ENCODE measurements at regions not wholly inside any gene's neighbourhood (a gene's known extent, or its start where the extent isn't known, plus 50 kb on each side); places are given as distances from the start of the nearest gene placed in this dataset.

DNA sequence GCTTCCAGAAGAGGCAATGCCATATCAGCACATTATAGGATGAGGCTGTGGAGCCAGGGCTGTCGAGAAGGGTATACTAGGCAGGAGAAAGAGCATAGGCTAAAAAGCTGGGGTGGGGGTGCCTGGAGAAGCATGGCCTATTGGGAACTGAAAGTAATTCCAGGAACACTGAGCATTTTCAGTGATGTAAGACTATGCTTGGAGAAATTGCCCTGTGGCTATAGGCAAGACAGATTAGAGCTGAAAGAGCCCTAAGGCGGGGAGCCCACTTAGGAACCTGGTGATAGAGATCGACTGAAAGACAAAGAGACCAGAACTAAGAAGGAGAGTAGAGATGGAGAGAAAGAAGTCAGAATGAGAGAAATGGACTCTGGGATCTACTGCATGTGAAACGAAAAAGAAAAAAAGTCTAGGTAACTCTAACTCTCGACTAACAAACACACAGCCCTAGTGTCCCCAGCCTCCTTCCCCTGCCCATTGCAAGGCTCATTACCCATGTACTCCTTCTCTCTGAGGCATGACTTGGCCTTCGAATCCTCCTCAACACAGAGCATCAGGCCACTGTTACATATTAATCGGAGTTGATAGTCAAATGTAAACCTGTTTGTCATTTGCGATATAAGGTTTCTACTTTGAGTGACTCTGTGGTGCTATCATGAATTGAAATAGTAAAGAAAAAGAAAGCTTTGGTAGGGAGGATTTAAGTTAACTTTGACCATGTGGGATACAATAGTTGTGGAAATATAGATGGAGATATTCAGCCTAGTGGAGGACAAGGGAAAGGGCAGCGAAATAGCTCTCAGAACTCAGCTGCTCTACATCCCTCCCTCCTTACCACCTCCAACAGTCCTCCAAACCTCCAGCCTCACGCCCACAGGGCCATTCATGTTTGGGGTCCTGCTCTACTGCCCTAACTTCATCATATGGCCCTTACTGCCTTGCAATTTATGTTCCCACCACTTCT lies 52.3 kb upstream of the BMAL1 start:
- H3K4me3 ChIP-seq (ENCODE audit: insufficient read depth, low read depth, low read length) = no peak overlapping the region
- intact Hi-C loops (cut with micrococcal nuclease) = no loop called here
- H2BK15ac ChIP-seq (ENCODE audit: low read depth, low read length) = 0 out of 3 replicates have a peak overlapping the region, but pooled peaks have one; percentile 53
- POLR2A ChIA-PET (ENCODE audit: unreplicated experiment) = no interaction called here
- no peak overlapping the region for H2BK120ac ChIP-seq (ENCODE audit: low read depth, low read length)
- no peak overlapping the region for H3K56ac ChIP-seq (ENCODE audit: extremely low read depth, insufficient read depth, low read length)
- H3K27me3 ChIP-seq (ENCODE audit: control insufficient read depth, insufficient read depth, low read length) = no peaks in the 10 kb centered on the region
- ATAC-seq (ENCODE audit: low read depth) (no peak), DNase-seq (no peak)
- H4K8ac ChIP-seq (ENCODE audit: low read depth in 2 of 2, low read length in 2 of 2) = no peak overlapping the region
- no peak overlapping the region for H4K5ac ChIP-seq (ENCODE audit: low read depth, low read length)
- H2BK5ac ChIP-seq (ENCODE audit: low read depth, low read length, poor library complexity, severe bottlenecking) = no peak overlapping the region
- H3K14ac ChIP-seq (replicated peaks; ENCODE audit: low read depth, low read length) = 0 out of 2 replicates have a peak overlapping the region, but pooled peaks have one; percentile 14
- no peak overlapping the region for H3K4me2 ChIP-seq (ENCODE audit: low read depth, low read length)
- H4K91ac ChIP-seq (ENCODE audit: insufficient read depth, low read depth, low read length) = no peak overlapping the region
- no peak overlapping the region for H3K4ac ChIP-seq (ENCODE audit: low read depth, low read length)
- H3K9ac ChIP-seq (ENCODE audit: low read depth, low read length) = no peak overlapping the region
- 0 out of 2 replicates have a peak overlapping the region, but pooled peaks have one; percentile 29 for H2BK20ac ChIP-seq (ENCODE audit: low read depth, low read length)
- peak overlapping the region; percentile 35 for H2AK5ac ChIP-seq (ENCODE audit: low read depth, low read length)
- no peaks in the 10 kb centered on the region for H3K36me3 ChIP-seq (ENCODE audit: control insufficient read depth, insufficient read depth, low read length)
- H2AK9ac ChIP-seq (replicated peaks; ENCODE audit: low read depth, low read length, poor library complexity) = peak overlapping the region; percentile 31
- TF ChIP-seq MXI1 (IDR thresholded peaks at IDR 0.05; ENCODE audit: borderline replicate concordance, low read depth, low read length) (no peak), RCOR1 (IDR thresholded peaks at IDR 0.05; ENCODE audit: insufficient replicate concordance, low read length) (no peak), BHLHE40 (IDR thresholded peaks at IDR 0.05; ENCODE audit: low read depth, low read length) (no peak), POLR2A (IDR thresholded peaks at IDR 0.05; ENCODE audit: low read depth, low read length) (no peak), RFX5 (IDR thresholded peaks at IDR 0.05; ENCODE audit: low read depth, low read length) (no peak), CEBPB (IDR thresholded peaks at IDR 0.05; ENCODE audit: low read depth, low read length) (no peak), USF2 (IDR thresholded peaks at IDR 0.05; ENCODE audit: low read depth, low read length) (no peak), CHD1 (IDR thresholded peaks at IDR 0.05; ENCODE audit: low read depth, low read length) (no peak), MAZ (IDR thresholded peaks at IDR 0.05; ENCODE audit: borderline replicate concordance, low read depth, low read length) (no peak), RAD21 (IDR thresholded peaks at IDR 0.05; ENCODE audit: low read length) (no peak), FOS (IDR thresholded peaks at IDR 0.05; ENCODE audit: low read depth, low read length) (no peak), ELK1 (IDR thresholded peaks at IDR 0.05; ENCODE audit: borderline replicate concordance, low read depth, low read length) (no peak), SMC3 (IDR thresholded peaks at IDR 0.05; ENCODE audit: low read depth, low read length) (no peak)
- 93% methylated on average over 3 of the region's 10 CpGs; no CpG with 5 or more reads in 1 of the 2 experiments for WGBS, 2 experiments (ENCODE audit: extremely low coverage in 2 of 2, insufficient read length in 1 of 2)
- no peak overlapping the region for H3K27ac ChIP-seq (ENCODE audit: insufficient read depth, low read length)
- no peaks in the 10 kb centered on the region for H4K20me1 ChIP-seq (ENCODE audit: insufficient read depth, low read length)
- in situ Hi-C loops (cut with MboI; ENCODE audit: low sequenced_read_pairs) = no loop called here
- CTCF ChIA-PET = no interaction called here
- H3K9me1 ChIP-seq (ENCODE audit: insufficient read depth, low read length) = peaks cover 17% of the 10 kb centered on the region
- no peak overlapping the region for H3K18ac ChIP-seq (ENCODE audit: low read depth, low read length)
- H3K9me3 ChIP-seq (ENCODE audit: control insufficient read depth, insufficient read depth, low read length) = no peaks in the 10 kb centered on the region
- peak overlapping the region; percentile 9 for H2AFZ ChIP-seq (replicated peaks; ENCODE audit: low read length, poor library complexity)
- 0 out of 2 replicates have a peak overlapping the region, but pooled peaks have one; percentile 21 for H3K23ac ChIP-seq (ENCODE audit: low read depth, low read length)
- peaks cover 14% of the 10 kb centered on the region for H3K4me1 ChIP-seq (ENCODE audit: control insufficient read depth, insufficient read depth, low read length)
- dilution Hi-C loops (cut with HindIII; ENCODE audit: low sequenced_read_pairs, unreplicated experiment) = no loop called here
- no TSS peak for BruUV-seq (replicated peaks)
- no peaks in the 10 kb centered on the region for H3K79me1 ChIP-seq (ENCODE audit: low read depth in 1 of 2, low read length in 2 of 2)

All from IMR-90 (cell line).